Coronary artery (tissue), 2 donors: ENCODE measurements at regions not wholly inside any gene's neighbourhood (a gene's known extent, or its start where the extent isn't known, plus 50 kb on each side); places are given as distances from the start of the nearest gene placed in this dataset.

Experiments
- DNase-seq: peaks from one replicate; pipeline ENCODE4 v3.0.0-alpha.2; 2017; ENCODE audit warnings: low spot score
- H3K27ac ChIP-seq, 2 donors: fragments of 200-600 bp; sonication (generic); one replicate each; pipeline ENCODE4 v1.5.1; 2016 to 2019
- H3K4me3 ChIP-seq: fragments of 200-600 bp; sonication (generic); 2 replicates; pipeline ENCODE4 v1.5.1; 2016; ENCODE audit warnings: mild to moderate bottlenecking, moderate library complexity
- TF ChIP-seq, protein P1 (sequence below): fragments of 200-600 bp; sonication (generic); IDR thresholded peaks from one replicate; pipeline ENCODE4 v1.5.1; 2019; ENCODE audit warnings: antibody characterized with exemption

- Histone ChIP-seq H3K4me3 (no peak overlapping the region), H3K27ac (no peak overlapping the region)
- no peak for DNase-seq
- TF ChIP-seq, protein P1, sequence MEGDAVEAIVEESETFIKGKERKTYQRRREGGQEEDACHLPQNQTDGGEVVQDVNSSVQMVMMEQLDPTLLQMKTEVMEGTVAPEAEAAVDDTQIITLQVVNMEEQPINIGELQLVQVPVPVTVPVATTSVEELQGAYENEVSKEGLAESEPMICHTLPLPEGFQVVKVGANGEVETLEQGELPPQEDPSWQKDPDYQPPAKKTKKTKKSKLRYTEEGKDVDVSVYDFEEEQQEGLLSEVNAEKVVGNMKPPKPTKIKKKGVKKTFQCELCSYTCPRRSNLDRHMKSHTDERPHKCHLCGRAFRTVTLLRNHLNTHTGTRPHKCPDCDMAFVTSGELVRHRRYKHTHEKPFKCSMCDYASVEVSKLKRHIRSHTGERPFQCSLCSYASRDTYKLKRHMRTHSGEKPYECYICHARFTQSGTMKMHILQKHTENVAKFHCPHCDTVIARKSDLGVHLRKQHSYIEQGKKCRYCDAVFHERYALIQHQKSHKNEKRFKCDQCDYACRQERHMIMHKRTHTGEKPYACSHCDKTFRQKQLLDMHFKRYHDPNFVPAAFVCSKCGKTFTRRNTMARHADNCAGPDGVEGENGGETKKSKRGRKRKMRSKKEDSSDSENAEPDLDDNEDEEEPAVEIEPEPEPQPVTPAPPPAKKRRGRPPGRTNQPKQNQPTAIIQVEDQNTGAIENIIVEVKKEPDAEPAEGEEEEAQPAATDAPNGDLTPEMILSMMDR: no peak
These were observed 91.2 kb upstream of the ADTRP start for GRCh38 chr6:11869672-11870340.

DNA sequence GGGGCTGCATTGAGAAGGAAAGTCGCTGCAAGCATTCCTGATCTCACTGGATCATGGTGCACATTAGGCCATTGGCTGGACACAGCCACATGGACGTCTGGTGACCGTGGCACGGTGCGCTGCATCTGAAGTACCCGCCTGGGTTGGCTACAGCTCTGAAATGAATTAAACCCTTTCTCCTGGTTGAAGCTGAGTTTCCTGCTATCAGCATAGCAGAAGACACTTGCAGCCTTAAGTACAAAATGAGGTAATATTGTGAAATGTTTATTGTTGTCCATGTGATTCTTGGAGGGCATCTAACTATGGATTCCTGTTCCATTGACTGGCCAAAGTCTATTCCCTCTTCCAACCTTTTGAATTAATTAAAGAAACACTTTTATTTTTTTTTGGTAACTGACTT is 89.8 kb upstream of the ADTRP start:
- TF ChIP-seq, protein P1: no peak
- H3K4me3 ChIP-seq: no peak overlapping the region
- no peak overlapping the region for H3K27ac ChIP-seq
- DNase-seq: no peak

GRCh38 chr6:11865680-11866300 is 87.2 kb upstream of the ADTRP start:
- TF ChIP-seq, protein P1: no peak
- no peak overlapping the region for H3K27ac ChIP-seq
- no peak for DNase-seq
- H3K4me3 ChIP-seq: no peak overlapping the region

- no peak overlapping the region for H3K27ac ChIP-seq
- TF ChIP-seq, protein P1: no peak
- no peak overlapping the region for H3K4me3 ChIP-seq
- no peak for DNase-seq
These were observed 79.8 kb upstream of the ADTRP start for GRCh38 chr6:11858439-11858838.

- Histone ChIP-seq H3K4me3 (no peak overlapping the region), H3K27ac (no peak overlapping the region)
- TF ChIP-seq, protein P1: no peak
- DNase-seq: no peak
These were observed 77.1 kb upstream of the ADTRP start for GRCh38 chr6:11855743-11856142.

- no peak overlapping the region for H3K4me3 ChIP-seq
- TF ChIP-seq, protein P1: no peak
- DNase-seq: no peak
- no peak overlapping the region for H3K27ac ChIP-seq
These were observed 76.0 kb upstream of the ADTRP start for GRCh38 chr6:11854408-11855165.
